H1 (cell line): ENCODE measurements at regions not wholly inside any gene's neighbourhood (a gene's known extent, or its start where the extent isn't known, plus 50 kb on each side); places are given as distances from the start of the nearest gene placed in this dataset.

Experiments
- CTCF ChIA-PET: fragments of 300-600 bp; sonication (Branson Sonifier 250); formaldehyde crosslinking; loops from one replicate; lab custom pipeline; 2021; ENCODE audit not compliant: partially characterized antibody; lab: Charles Lee
- POLR2A ChIA-PET: fragments of 300-600 bp; sonication (Branson Sonifier 250); formaldehyde crosslinking; loops from one replicate; lab custom pipeline; 2021; ENCODE audit warnings: inconsistent platforms; ENCODE audit not compliant: partially characterized antibody; lab: Charles Lee
- DNase-seq, 2 experiments: peaks; one replicate each; pipeline versions ENCODE4 v3.0.0 to v3.0.0-alpha.2; 2010 to 2022; ENCODE audit warnings: low spot score in 2 of 2, low read depth in 1 of 2, mixed read lengths in 1 of 2
- FAIRE-seq: peaks from 2 replicates; lab custom pipeline; 2011; peaks lifted over from hg19 to GRCh38; lab: Jason Lieb, UNC
- H2AFZ ChIP-seq: 2 replicates; pipeline ENCODE4 v1.8.1; 2012; ENCODE audit warnings: low read length, inconsistent platforms
- H2AK5ac ChIP-seq: 2 replicates; pipeline ENCODE4 v1.6.1; 2013; ENCODE audit warnings: low read depth, low read length
- H2BK120ac ChIP-seq: replicated peaks from 2 replicates; pipeline ENCODE3; 2013; ENCODE audit warnings: low read depth, low read length, inconsistent platforms
- H2BK12ac ChIP-seq: 2 replicates; pipeline ENCODE4 v1.6.1; 2013; ENCODE audit warnings: low read depth, low read length
- H2BK15ac ChIP-seq: 2 replicates; pipeline ENCODE4 v1.6.1; 2013; ENCODE audit warnings: low read length
- H2BK20ac ChIP-seq: 2 replicates; pipeline ENCODE4 v1.6.1; 2013; ENCODE audit warnings: low read length
- H2BK5ac ChIP-seq: 2 replicates; pipeline ENCODE4 v1.6.1; 2013; ENCODE audit warnings: low read depth, low read length
- H3K14ac ChIP-seq: 2 replicates; pipeline ENCODE4 v1.6.1; 2013; ENCODE audit warnings: inconsistent platforms; ENCODE audit not compliant: insufficient read length
- H3K18ac ChIP-seq: 2 replicates; pipeline ENCODE4 v1.6.1; 2013; ENCODE audit warnings: low read length; ENCODE audit errors: extremely low read depth
- H3K23ac ChIP-seq: 2 replicates; pipeline ENCODE4 v1.6.1; 2013; ENCODE audit warnings: inconsistent platforms; ENCODE audit not compliant: insufficient read length
- H3K23me2 ChIP-seq: 2 replicates; pipeline ENCODE4 v1.6.1; 2013; ENCODE audit warnings: low read depth, low read length
- H3K27ac ChIP-seq: 2 replicates; pipeline ENCODE4 v1.6.1; 2011; ENCODE audit warnings: low read depth, low read length, inconsistent platforms
- H3K27me3 ChIP-seq, 4 experiments: replicated peaks in 1 of 4; 1 replicate in 1 of 4; 2 replicates in 3 of 4; pipeline versions ENCODE4 v1.6.1 to v1.8.1; 2011 to 2013; ENCODE audit warnings: low read length in 3 of 4, mild to moderate bottlenecking in 3 of 4, inconsistent platforms in 2 of 4, mixed read lengths in 2 of 4, moderate library complexity in 1 of 4; ENCODE audit not compliant: control insufficient read depth in 3 of 4, insufficient read depth in 3 of 4; ENCODE audit errors: extremely low read depth in 1 of 4
- H3K36me3 ChIP-seq, 4 experiments: 2 replicates each; pipeline versions ENCODE4 v1.6.1 to v1.8.1; 2011 to 2013; ENCODE audit warnings: mild to moderate bottlenecking in 4 of 4, low read length in 3 of 4, moderate library complexity in 2 of 4, control low read depth in 1 of 4, inconsistent platforms in 1 of 4; ENCODE audit not compliant: insufficient read depth in 4 of 4, control insufficient read depth in 2 of 4
- H3K4ac ChIP-seq: replicated peaks from 2 replicates; pipeline ENCODE3; 2013; ENCODE audit warnings: low read length, low read depth, mixed read lengths, inconsistent platforms; ENCODE audit not compliant: insufficient read length
- H3K4me1 ChIP-seq, 4 experiments: replicated peaks in 1 of 4; 1 replicate in 1 of 4; 2 replicates in 3 of 4; pipeline versions ENCODE4 v1.6.1 to v1.8.1; 2011 to 2013; ENCODE audit warnings: low read length in 3 of 4, inconsistent platforms in 2 of 4, mixed read lengths in 1 of 4; ENCODE audit not compliant: insufficient read depth in 4 of 4, control insufficient read depth in 3 of 4
- H3K4me2 ChIP-seq, 2 experiments: 2 replicates each; pipeline versions ENCODE4 v1.6.1 to v1.8.1; 2011 to 2013; ENCODE audit warnings: low read depth in 2 of 2, low read length in 2 of 2, control low read depth in 1 of 2, inconsistent platforms in 1 of 2, mild to moderate bottlenecking in 1 of 2; ENCODE audit not compliant: insufficient read depth in 1 of 2
- H3K4me3 ChIP-seq, 4 experiments: fragments of 200-600, 300-600 bp in 1 of 4; sonication (generic), shearing (Covaris generic), sonication (Bioruptor Twin) in 1 of 4; 2 replicates each; pipeline versions ENCODE4 v1.5.1 to v1.8.1; 2011 to 2016; ENCODE audit warnings: low read length in 4 of 4, low read depth in 3 of 4, control low read depth in 2 of 4, inconsistent platforms in 2 of 4, mild to moderate bottlenecking in 2 of 4, mixed read lengths in 1 of 4, moderate library complexity in 1 of 4; ENCODE audit not compliant: insufficient read depth in 2 of 4; ENCODE audit errors: extremely low read depth in 1 of 4
- H3K56ac ChIP-seq: replicated peaks from 2 replicates; pipeline ENCODE3; 2013; ENCODE audit warnings: low read depth, mild to moderate bottlenecking, mixed read lengths, low read length, inconsistent platforms; ENCODE audit not compliant: insufficient read length
- H3K79me1 ChIP-seq: 2 replicates; pipeline ENCODE4 v1.6.1; 2013; ENCODE audit warnings: low read depth, low read length, control low read depth
- H3K79me2 ChIP-seq, 2 experiments: 2 replicates each; pipeline versions ENCODE4 v1.6.1 to v1.8.1; 2012 to 2013; ENCODE audit warnings: low read length in 2 of 2, mild to moderate bottlenecking in 2 of 2, inconsistent platforms in 1 of 2; ENCODE audit not compliant: insufficient read depth in 2 of 2, control insufficient read depth in 1 of 2
- H3K9ac ChIP-seq, 4 experiments: replicated peaks in 1 of 4; 1 replicate in 1 of 4; 2 replicates in 3 of 4; pipeline versions ENCODE4 v1.6.1 to v1.8.1; 2011 to 2013; ENCODE audit warnings: low read depth in 3 of 4, low read length in 3 of 4, control low read depth in 2 of 4, mild to moderate bottlenecking in 2 of 4, moderate library complexity in 2 of 4, inconsistent platforms in 1 of 4; ENCODE audit errors: extremely low read depth in 1 of 4
- H3K9me3 ChIP-seq, 2 experiments: 2 replicates each; pipeline versions ENCODE4 v1.6.1 to v1.8.1; 2012 to 2013; ENCODE audit warnings: mild to moderate bottlenecking in 2 of 2, moderate library complexity in 2 of 2, control low read depth in 1 of 2, inconsistent platforms in 1 of 2, low read depth in 1 of 2, low read length in 1 of 2, mixed read lengths in 1 of 2; ENCODE audit not compliant: insufficient read depth in 2 of 2
- H4K20me1 ChIP-seq, 2 experiments: replicated peaks in 1 of 2; 2 replicates each; pipeline versions ENCODE3 to v1.8.1; 2011 to 2013; ENCODE audit warnings: inconsistent platforms in 2 of 2, low read length in 2 of 2, mild to moderate bottlenecking in 1 of 2; ENCODE audit not compliant: insufficient read depth in 2 of 2, control insufficient read depth in 1 of 2
- H4K5ac ChIP-seq: 2 replicates; pipeline ENCODE4 v1.6.1; 2013; ENCODE audit warnings: low read length, low read depth, mixed read lengths, inconsistent platforms; ENCODE audit not compliant: insufficient read length
- H4K8ac ChIP-seq: 2 replicates; pipeline ENCODE4 v1.8.0; 2013; ENCODE audit warnings: mild to moderate bottlenecking, moderate library complexity, low read length, inconsistent platforms; ENCODE audit not compliant: insufficient read depth; ENCODE audit errors: extremely low read depth
- H4K91ac ChIP-seq: replicated peaks from 2 replicates; pipeline ENCODE3; 2013; ENCODE audit warnings: low read length, mixed read lengths, inconsistent platforms; ENCODE audit not compliant: insufficient read length
- BACH1 ChIP-seq: IDR thresholded peaks from 2 replicates; pipeline ENCODE4 v1.6.1; 2012; ENCODE audit warnings: low read length, improper control_type of control experiment
- CBX8 ChIP-seq: fragments of 300-800, 300-1000 bp; sonication (generic); IDR thresholded peaks from 2 replicates; pipeline ENCODE4 v1.7.1; 2016; ENCODE audit warnings: low read depth, low read length, borderline replicate concordance
- FOSL1 ChIP-seq: IDR thresholded peaks from 2 replicates; pipeline ENCODE4 v1.6.1; 2011; ENCODE audit warnings: mild to moderate bottlenecking, low read depth, low read length, moderate library complexity; ENCODE audit not compliant: insufficient read depth
- GABPA ChIP-seq: IDR thresholded peaks from 2 replicates; pipeline ENCODE4 v1.6.1; 2011; ENCODE audit warnings: mild to moderate bottlenecking, low read length, moderate library complexity, borderline replicate concordance; ENCODE audit not compliant: insufficient read depth
- POU5F1 ChIP-seq: IDR thresholded peaks from 2 replicates; pipeline ENCODE4 v1.6.1; 2011; ENCODE audit warnings: low read depth, mild to moderate bottlenecking, low read length, moderate library complexity
- RBBP5 ChIP-seq: IDR thresholded peaks from 2 replicates; pipeline ENCODE4 v1.7.1; 2012; ENCODE audit warnings: low read depth, mild to moderate bottlenecking, inconsistent platforms, low read length, moderate library complexity, borderline replicate concordance
- SIN3A ChIP-seq, 2 experiments: IDR thresholded peaks in 1 of 2; conservative IDR thresholded peaks in 1 of 2; 2 replicates each; pipeline ENCODE4 v1.6.1; 2011 to 2012; ENCODE audit warnings: low read length in 2 of 2, improper control_type of control experiment in 1 of 2, low read depth in 1 of 2, mild to moderate bottlenecking in 1 of 2
- SIRT6 ChIP-seq: IDR thresholded peaks from one replicate; pipeline ENCODE4 v1.7.1; 2012; ENCODE audit warnings: low read length, inconsistent platforms
- SIX5 ChIP-seq: IDR thresholded peaks from 2 replicates; pipeline ENCODE4 v1.6.1; 2011; ENCODE audit warnings: mild to moderate bottlenecking, low read depth, low read length
- WGBS, 2 experiments: shearing (Covaris generic) in 1 of 2; methylation state at CpG; one replicate each; pipeline versions ENCODE4 v1.1.6 to v1.1.7; 2013 to 2015; ENCODE audit warnings: low lambda C conversion rate in 2 of 2, mixed read lengths in 2 of 2, inconsistent platforms in 1 of 2, low coverage in 1 of 2, missing lambda C conversion rate in 1 of 2; ENCODE audit not compliant: insufficient replicate concordance in 2 of 2, insufficient coverage in 1 of 2, insufficient read length in 1 of 2; ENCODE audit errors: extremely low coverage in 1 of 2, missing lambda C conversion rate in 1 of 2; 5-methylcytosine and 5-hydroxymethylcytosine counted together
- TF ChIP-seq, protein P1 (sequence below), 3 experiments: IDR thresholded peaks; 1 replicate in 2 of 3; 2 replicates in 1 of 3; pipeline versions ENCODE4 v1.5.1 to v1.6.1; 2011; ENCODE audit warnings: low read length in 3 of 3, mild to moderate bottlenecking in 3 of 3, inconsistent platforms in 2 of 3, low read depth in 1 of 3, moderate library complexity in 1 of 3; ENCODE audit not compliant: insufficient read depth in 1 of 3; ENCODE audit errors: control extremely low read depth in 1 of 3

DNA sequence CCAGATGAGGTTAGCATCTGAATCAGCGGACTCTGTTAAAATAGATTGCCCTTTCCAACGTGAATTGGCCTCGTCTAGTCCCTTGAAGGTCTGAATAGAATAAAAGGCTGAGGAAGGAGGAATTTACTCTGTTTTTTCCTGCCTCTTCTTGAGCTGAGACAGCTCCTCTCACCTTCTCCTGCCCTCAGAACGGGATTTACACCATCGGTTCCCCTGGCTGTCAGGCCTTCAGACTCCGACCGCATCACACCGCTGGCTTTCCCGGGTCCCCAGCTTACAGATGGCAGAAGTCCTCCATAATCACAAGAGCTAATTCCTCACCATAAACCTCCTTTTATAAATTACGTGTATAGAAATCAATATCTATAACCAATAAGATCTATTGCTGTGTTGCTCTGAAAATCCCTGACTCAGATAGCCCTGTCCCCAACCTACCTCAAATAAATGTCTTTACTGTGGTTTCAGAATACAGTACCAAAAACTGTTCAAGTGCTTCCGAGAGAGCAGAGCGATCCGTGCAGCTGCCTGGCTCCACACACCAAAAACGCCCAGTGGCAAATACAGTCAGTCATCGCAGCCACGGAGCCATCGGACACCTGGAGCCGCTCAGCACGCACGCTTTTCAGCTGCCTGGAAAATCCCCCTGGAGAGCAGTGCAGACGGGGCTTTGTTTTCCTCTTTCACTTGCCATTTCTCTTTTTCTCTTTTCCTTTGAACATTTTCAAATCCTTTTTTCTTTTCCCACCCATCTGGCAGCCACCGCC is 196.9 kb downstream of the NRP2 start:
- H2BK20ac ChIP-seq, result no peak overlapping the region
- 92% methylated on average over 22 of the region's 22 CpGs; no CpG with 5 or more reads in 1 of the 2 experiments for WGBS, 2 experiments
- H3K9ac ChIP-seq, result no peak overlapping the region
- no peaks in the 10 kb centered on the region for H4K20me1 ChIP-seq
- no peak overlapping the region for H3K4ac ChIP-seq
- H3K23ac ChIP-seq, result no peak overlapping the region
- no peak for DNase-seq
- no peak overlapping the region for H2AFZ ChIP-seq
- no peak overlapping the region for H3K18ac ChIP-seq
- H2BK120ac ChIP-seq, result no peak overlapping the region
- no peaks in the 10 kb centered on the region for H3K9me3 ChIP-seq
- no peak overlapping the region for H4K8ac ChIP-seq
- H3K27me3 ChIP-seq, result no peaks in the 10 kb centered on the region
- H4K5ac ChIP-seq, result no peak overlapping the region
- no peak overlapping the region for H3K4me2 ChIP-seq
- POLR2A ChIA-PET, result interaction anchor here (1.1 to 1.7 kb wide), 2 partner anchors 10 to 94 kb away, joined by 3 read pairs; no protein-coding TSS in a partner anchor
- H2BK15ac ChIP-seq, result no peak overlapping the region
- no peaks in the 10 kb centered on the region; the same call in 1 of the 2 replicates for H3K23me2 ChIP-seq
- H4K91ac ChIP-seq, result no peak overlapping the region
- CTCF ChIA-PET, result interaction anchor here (0.6 to 3.1 kb wide), 8 partner anchors 9 to 222 kb away, joined by 3 to 26 read pairs (median 3); no protein-coding TSS in a partner anchor
- no peaks in the 10 kb centered on the region for H3K79me2 ChIP-seq
- no peaks in the 10 kb centered on the region for H3K36me3 ChIP-seq
- H3K14ac ChIP-seq, result no peak overlapping the region
- no peak for TF ChIP-seq CBX8
- TF ChIP-seq BACH1, result no peak
- no peak for TF ChIP-seq SIN3A (conservative IDR thresholded peaks at IDR 0.05 in 1 of 2, IDR thresholded peaks at IDR 0.05 in 1 of 2; ENCODE audit: low read depth in 1 of 2, low read length in 2 of 2)
- TF ChIP-seq SIRT6, result no peak
- no peak for TF ChIP-seq SIX5
- TF ChIP-seq FOSL1, result no peak
- TF ChIP-seq RBBP5, result no peak
- TF ChIP-seq POU5F1, result no peak
- TF ChIP-seq, protein P1, sequence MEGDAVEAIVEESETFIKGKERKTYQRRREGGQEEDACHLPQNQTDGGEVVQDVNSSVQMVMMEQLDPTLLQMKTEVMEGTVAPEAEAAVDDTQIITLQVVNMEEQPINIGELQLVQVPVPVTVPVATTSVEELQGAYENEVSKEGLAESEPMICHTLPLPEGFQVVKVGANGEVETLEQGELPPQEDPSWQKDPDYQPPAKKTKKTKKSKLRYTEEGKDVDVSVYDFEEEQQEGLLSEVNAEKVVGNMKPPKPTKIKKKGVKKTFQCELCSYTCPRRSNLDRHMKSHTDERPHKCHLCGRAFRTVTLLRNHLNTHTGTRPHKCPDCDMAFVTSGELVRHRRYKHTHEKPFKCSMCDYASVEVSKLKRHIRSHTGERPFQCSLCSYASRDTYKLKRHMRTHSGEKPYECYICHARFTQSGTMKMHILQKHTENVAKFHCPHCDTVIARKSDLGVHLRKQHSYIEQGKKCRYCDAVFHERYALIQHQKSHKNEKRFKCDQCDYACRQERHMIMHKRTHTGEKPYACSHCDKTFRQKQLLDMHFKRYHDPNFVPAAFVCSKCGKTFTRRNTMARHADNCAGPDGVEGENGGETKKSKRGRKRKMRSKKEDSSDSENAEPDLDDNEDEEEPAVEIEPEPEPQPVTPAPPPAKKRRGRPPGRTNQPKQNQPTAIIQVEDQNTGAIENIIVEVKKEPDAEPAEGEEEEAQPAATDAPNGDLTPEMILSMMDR (IDR thresholded peaks at IDR 0.05; ENCODE audit: control extremely low read depth in 1 of 3, insufficient read depth in 1 of 3, low read depth in 1 of 3, low read length in 3 of 3), result no peak
- no peak for TF ChIP-seq GABPA
- TF ChIP-seq, all 59 proteins: peak for 0
- Histone ChIP-seq H3K56ac (no peak overlapping the region), H2BK5ac (no peak overlapping the region), H2BK12ac (no peak overlapping the region), H3K79me1 (no peaks in the 10 kb centered on the region), H3K4me3 (no peak overlapping the region), H3K27ac (no peak overlapping the region), H2AK5ac (no peak overlapping the region), H3K4me1 (peaks cover 0 to 5% (median 0%) of the 10 kb centered on the region in 4 experiments; a peak in 2 of 7 replicates)
- FAIRE-seq, result no peak
